ENCODE measurements at regions not wholly inside any gene's neighbourhood (a gene's known extent, or its start where the extent isn't known, plus 50 kb on each side); places are given as distances from the start of the nearest gene placed in this dataset.
"Not testable (repeated sequence)": the region's sequence is repeated elsewhere in the genome, so short reads cannot be mapped to it uniquely, and the experiment has no call there.

DNA sequence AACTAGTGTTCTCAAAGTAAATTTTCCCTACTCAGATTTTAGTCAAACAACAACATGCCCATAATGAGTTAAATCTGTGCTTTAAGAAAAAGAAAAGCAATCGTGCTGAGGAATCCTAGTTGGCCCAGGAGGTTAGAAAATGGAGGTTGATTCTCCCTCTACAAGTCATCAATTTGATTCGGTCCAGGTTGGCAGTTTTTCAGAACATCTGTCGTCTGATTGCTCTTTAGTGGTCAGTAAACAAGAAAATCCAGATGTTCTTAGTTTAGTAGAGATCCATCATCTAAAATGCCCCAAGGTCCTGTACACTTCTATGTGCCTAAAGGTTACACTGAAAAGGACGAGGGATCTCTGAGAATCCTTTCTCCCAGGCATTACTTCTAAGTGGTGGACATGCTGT lies 659.2 kb downstream of the MTRR start:
- DNase-seq (ENCODE audit: low read depth in 4 of 4, low spot score in 3 of 4): no peak

DNA sequence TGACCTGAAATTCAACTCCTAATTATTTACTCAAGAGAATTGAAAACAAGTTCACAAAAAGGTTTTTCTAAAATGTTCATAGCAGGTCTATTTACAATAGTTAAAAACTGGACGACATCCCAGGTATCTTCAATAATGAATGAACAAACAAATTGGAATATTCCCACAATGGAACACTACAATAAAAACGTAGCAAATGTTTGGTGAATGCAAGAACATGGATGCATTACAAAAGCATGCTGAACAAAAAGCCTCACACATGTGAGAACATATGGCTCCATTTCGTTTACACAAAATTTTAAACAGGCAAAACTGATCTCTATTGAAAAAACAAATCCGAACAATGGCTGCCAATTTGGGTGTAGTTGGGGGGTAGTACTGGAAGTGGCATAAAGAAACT lies 669.9 kb downstream of the MTRR start:
- no peak for DNase-seq (ENCODE audit: low read depth in 4 of 4, low spot score in 3 of 4)

DNA sequence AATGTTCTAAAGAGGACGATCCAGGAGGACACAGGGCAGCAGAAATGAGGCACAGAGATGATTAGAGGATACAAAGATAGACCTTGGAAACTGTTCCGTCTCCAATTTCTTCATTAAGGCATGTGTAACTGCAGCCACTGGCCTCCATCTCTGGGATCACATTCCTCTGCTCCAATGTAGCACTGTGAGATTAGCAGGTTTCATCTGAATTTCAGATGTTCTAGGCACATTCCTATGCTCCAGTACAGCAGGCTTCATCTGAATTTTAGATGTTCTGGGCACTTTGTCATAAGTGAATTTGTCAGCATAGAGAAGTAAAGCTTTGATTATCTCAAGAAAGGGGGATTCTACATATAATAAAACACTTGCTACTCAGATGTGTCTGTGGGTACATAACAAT lies 671.4 kb downstream of the MTRR start:
- no peak for DNase-seq (ENCODE audit: low read depth in 4 of 4, low spot score in 3 of 4)

DNA sequence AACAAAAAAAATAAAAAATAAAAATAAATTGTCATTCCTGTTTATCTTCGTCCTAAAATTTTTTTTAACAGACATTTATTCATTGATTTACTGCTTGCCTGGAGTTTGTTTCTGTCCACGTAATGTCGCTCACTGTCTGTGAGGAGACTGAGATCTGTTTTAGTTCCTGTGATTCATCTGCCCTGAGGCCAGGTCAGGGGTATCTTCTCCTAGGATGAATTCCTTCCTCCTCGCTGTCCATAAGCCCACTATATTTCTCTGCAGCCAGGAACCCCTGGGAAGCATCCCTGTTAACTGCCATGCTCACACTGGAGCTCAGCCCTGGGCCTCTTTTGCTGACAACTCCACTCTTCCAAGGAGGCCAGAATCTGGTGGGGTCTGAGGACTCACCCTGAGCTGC lies 682.0 kb downstream of the MTRR start:
- no peak for DNase-seq (ENCODE audit: low read depth in 4 of 4, low spot score in 3 of 4)

DNA sequence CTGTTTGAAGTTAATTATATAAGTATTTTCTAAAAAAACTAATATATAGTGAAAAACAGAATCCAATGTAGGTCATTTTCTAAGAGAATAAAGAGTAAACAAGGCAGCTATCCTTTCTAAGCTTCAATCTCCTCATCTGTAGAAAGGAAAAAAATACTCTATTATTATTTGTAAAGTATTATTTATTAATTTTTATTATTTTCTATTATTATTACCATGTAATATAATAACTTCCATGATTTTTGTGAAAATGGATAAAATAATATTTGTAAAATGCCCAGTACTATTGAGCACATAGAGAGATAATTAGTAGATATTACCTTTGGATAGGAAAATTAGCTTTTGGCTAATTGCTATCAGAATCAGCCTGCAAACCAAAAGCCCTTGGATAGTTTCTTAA lies 684.4 kb downstream of the MTRR start:
- DNase-seq (ENCODE audit: low read depth in 4 of 4, low spot score in 3 of 4): no peak

DNA sequence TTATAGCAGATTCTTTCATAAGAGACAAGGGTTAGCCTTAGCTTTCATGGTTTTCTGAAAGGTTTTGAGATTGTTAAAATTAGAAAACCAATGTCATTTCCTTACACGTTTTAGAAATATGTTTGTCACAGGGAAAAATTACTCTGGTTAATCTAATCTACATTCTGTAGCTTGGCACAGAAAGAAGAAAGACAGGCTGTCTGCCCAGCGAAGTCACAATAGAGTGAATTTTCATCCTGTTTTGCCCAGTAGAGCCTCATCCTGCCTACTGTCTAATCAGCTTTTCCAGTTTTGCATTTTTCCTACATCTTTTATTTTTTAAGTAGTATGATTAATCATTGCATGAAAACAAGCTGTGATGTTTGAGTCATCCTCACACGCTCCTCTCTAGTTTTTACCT lies 688.8 kb downstream of the MTRR start:
- no peak for DNase-seq (ENCODE audit: low read depth in 4 of 4, low spot score in 3 of 4)

DNA sequence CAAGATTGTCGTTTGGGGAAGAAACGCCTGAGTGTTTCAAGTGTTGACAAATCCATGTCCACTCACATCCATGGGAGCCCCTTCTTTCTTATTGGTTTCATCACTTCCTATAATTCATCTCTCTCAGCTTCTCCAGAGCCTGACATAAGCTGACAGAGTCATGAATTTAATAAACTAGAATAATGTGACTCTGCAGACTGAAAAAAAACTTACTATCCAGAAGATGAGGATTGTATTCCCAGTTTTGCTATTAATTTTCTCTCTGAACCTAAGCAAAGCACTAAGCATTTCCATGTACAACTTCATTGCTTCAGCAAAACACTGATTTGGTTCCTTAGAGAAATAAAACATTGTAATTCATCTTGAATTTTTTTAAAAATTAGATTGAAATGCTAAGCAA lies 691.8 kb downstream of the MTRR start:
- DNase-seq (ENCODE audit: low read depth in 4 of 4, low spot score in 3 of 4): no peak

DNA sequence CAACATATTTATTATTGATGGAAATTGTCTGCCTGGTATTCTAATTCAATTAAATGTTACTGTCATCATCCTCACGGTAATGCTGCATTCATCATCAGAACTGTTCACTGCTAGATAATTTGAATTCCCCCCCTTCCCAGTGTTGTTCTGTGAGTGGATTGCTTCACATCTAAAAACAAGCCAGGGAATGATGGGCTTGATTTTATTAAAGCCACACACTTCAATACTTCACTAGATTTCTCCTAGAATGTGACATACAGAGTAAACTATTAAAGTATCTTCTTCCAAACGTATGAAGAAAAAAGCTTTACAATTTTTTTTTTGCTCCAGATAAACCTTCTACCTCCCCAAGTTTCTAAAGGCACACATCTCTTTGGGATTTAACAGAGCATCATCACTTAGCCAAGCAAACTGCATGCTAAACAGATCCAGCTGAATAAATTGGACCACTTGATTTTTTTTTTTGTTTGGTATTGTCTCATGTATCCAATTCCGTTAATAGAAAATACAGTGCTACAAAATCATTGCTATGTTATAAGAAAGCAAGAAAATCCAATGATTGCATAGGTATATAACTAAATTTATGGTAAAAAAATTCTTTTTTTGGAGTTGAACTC lies 692.4 kb downstream of the MTRR start:
- DNase-seq (ENCODE audit: low read depth in 4 of 4, low spot score in 3 of 4): no peak

DNA sequence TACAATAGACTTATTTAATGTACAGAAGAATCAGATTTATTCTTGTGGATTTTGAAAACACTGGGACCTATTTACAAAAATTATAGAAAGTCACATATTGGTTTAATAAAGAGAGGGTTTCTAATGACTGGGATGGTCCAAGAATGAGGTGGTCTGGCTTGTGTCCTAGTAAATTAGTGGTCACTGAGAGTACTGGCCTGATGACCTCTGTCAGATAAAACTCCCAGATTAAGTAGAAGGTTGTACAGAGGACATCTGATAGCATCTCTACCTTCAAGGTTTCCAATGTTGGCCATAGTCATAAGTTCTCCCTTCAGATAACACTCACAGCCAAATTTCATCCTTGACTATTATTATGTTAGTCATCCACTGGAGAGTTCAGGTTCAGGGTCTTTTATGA lies 692.9 kb downstream of the MTRR start:
- DNase-seq (ENCODE audit: low read depth in 4 of 4, low spot score in 3 of 4): no peak

DNA sequence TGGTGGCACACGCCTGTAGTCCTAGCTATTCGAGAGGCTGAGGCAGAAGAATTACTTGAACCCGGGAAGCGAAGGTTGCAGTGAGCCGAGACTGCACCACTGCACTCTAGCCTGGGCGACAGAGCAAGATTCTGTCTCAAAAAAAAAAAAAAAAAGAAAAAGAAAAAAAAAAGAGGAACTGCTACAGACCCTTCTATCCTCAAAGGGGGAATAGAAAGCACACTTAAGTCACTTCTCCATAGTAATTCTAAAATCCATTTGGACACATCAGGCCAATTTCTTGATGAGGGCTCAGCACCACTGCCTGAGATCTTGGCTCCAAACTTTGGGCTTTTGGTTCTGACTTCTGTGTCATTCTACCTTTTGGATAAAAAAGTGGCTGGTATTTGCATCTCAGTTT lies 694.6 kb downstream of the MTRR start:
- not testable (repeated sequence) for DNase-seq (ENCODE audit: low read depth in 4 of 4, low spot score in 3 of 4)

DNA sequence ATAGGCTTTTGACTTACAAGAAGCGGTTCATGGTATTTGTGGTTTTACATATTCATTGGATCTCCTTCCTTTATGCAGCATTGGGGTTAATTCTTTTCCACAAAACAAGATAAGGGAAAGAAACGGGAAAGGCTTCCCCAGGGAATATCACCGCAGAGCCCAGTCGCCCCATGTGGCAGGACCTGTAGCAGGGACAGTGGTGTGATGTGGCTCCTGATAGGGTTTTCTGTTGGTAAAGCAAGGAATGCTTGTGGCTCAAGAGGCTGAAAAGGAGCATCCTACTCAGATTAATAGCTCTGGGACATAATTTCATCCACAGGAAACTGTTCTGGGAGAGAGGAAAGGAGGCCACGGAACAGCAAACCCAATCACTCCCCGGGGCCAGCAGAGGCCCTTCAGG lies 699.9 kb downstream of the MTRR start:
- DNase-seq (ENCODE audit: low read depth in 4 of 4, low spot score in 3 of 4): no peak

DNA sequence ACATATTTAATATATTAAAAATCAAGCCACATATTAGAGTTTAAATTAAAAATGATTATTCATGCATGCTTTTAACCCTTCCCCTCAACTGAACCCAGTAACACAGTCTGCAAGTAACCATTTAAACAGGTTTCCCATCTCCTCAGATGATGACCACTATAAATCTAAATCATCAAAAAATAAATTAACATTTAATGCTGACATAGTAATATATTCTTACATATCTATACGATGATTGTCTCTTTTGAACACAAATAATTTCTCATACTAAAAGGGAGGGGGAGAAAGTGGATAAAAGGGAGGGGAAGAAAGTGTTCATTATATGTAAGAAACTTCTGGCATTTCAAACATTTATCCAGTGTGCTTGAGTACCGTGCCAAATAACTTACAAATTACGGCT lies 701.6 kb downstream of the MTRR start:
- DNase-seq (ENCODE audit: low read depth in 4 of 4, low spot score in 3 of 4): no peak

DNA sequence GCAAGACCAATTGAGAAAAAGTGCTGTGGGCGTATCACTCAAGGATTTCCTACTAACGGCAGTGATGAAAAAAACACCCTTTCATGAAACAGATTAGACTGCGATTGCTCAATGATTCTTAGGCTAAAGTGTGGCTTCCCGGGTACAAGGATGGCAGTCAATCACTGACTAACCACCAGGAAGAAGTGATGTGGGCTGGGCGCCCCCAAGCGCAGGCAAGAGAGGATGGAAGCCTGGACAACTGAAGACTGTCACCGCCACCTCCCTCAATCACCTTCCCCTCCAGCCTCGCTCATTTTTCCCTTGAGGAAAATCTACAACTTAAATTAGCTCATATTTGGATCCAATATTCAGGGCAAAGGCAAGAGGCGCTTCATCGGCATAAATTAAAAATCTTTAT lies 707.2 kb downstream of the MTRR start:
- no peak for DNase-seq (ENCODE audit: low read depth in 4 of 4, low spot score in 3 of 4)

DNA sequence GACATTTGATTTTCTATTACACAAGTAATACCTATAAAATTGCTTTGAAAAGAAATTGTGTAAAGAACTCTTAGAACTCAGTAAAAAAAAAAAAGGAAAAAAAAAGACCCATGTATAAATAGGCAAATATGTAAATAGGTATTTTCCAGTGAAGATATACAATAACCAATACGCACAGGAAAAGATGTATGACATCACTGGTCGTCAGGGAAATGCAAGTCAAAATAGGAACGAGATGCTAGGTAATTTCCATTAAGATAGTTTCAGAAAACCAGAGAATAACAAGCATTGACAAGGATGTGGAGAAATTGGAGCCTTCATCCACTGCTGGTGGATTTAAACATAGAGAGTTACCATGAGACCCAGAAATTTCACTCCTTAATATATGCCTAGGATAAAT lies 708.8 kb downstream of the MTRR start:
- DNase-seq (ENCODE audit: low read depth in 4 of 4, low spot score in 3 of 4): no peak

DNA sequence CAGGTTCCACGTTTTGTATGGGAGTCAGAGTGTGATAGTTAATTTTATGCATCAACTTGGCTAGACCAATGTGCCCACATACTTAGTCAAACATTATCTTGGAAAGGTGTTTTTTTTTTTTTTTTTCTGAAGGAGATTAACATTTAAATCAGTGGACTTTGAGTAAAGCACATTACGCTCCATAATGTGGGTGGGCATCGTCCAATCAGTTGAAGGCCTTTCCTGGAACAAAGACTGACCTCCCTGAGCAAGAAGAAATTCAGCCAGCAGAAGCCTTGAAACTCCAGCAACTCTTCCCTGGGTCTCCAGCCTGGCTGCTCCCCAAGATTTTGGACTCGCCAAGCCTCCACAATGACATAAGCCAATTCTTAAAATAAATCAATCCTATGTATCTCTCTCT lies 711.4 kb downstream of the MTRR start:
- no peak for DNase-seq (ENCODE audit: low read depth in 4 of 4, low spot score in 3 of 4)

DNA sequence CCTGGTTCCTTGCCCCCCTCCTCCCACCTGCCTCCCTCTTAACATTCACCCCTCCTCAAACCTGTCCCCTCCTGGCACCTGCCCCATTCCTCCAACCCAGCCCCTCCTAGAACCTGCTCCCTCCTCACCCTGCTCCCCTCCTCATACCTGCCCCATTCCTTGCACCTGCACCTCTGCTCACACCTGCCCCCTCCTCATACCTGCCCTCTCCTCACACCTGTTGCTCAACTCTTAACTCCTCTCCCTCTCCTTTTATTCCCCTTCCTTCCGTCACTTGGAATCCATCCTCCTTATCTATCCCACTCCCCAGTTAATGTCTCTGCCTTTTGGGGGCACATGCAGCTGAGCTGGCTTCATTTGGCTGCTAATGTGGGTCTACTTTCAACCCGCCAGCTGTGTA lies 712.1 kb downstream of the MTRR start:
- DNase-seq (ENCODE audit: low read depth in 4 of 4, low spot score in 3 of 4): no peak

DNA sequence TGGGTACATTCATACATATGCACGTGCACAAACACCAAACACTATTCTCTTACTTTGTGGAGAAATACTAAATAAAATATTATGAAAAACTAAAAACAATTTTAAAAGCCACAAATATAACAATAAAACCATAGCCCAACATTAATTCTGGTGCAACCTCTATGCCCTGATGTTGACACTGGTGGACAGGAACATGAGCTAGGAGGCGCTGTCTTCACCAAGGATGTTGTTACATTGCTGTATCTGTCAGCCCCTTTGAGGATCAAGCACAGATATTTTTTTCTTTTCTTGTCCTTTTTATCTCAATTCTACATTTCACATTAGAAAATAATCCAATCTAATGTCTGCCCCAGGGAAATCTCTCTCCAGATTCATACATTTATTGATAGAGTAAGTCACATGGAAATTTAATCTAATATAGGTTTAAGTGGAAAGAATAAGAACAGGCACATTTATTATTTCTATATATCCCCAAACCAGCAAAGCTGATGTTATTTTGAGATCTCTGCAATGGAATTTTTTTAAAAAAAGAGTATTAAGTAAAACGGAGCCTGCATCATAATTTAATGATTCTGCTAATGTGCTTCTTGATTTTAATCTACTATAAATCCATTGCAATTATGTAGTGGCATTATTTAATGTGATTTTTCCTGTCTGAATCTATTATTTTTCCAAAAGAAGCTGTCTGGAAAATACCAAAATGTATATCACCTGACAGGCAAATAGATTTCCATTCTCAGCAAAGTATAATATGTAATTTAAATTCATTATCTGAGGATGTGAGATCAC lies 716.5 kb downstream of the MTRR start:
- DNase-seq (ENCODE audit: low read depth in 4 of 4, low spot score in 3 of 4): no peak

DNA sequence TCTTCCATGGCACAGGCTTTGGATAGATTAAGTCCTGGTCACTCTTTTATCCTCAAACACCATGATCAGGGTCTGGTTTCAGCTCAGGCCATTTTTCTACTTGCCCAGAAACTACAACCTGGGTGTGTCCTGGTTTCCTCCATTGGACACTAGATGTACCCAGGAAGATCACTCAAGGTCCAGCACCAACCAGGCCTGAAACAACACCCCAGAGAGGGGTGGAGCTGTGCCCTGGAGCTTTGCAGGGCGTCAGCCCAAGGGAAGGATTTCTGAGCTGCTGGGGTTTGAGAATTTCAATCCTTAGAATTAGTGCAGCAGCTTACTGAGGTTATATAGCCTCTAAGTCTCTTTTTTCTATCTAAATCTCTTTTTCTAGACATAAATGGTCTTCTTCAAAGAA lies 722.0 kb downstream of the MTRR start:
- no peak for DNase-seq (ENCODE audit: low read depth in 4 of 4, low spot score in 3 of 4)

DNA sequence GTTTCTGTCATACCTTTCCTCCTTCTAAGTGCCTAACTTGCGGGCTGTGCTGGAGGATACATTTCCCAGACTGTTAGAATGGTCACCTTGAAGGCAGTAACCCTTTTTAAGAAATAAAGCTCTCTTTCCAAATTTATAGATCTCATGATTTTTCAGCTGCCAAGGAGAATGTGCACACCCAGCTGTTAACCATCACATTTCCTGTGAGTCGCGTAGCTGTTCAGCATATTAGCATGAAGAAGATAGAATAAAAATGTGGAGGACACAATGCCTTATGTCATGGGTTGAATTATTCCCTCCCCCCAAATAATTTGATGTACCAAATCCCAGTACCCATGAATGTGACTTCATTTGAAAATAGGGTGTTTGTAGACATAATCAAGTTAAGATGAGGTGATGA lies 729.4 kb downstream of the MTRR start:
- DNase-seq (ENCODE audit: low read depth in 4 of 4, low spot score in 3 of 4): no peak

DNA sequence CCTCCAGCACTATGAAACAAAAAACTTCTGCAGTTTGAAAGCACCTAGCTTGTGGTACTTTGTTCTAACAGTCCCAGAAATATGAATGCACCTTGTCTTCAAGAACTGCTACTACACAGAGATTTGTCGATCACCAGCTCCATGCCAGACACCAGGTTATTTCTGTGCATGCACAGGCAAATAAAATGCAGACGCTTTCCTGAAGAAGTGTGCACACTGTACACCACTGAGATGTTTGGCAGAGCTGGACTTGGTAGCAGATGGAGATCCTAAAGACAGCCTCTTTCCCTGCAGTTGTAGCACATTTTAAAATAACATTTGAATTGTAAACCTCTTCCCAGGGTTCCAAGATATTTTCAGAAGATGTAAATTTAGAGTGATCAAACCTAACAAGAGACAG lies 730.0 kb downstream of the MTRR start:
- no peak for DNase-seq (ENCODE audit: low read depth in 4 of 4, low spot score in 3 of 4)

DNA sequence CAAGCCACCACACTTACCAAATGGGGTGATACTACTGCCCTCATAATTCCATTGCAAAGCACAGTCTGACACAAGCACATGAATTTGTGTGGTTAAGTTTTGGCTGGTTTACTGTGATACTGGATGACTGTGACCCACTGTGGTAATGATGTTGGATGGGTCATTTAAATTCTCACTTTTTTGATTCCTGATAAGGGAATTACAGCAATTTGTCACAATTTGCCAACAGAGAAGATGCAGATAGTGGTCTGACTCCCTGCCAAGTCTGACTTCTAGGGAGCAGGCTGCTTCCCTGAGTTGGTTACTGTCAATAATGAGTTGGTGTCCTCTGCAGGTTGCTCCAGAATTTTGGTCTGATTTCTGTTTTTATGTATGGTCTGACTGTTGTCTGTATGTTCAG lies 731.9 kb downstream of the MTRR start:
- no peak for DNase-seq (ENCODE audit: low read depth in 4 of 4, low spot score in 3 of 4)

DNA sequence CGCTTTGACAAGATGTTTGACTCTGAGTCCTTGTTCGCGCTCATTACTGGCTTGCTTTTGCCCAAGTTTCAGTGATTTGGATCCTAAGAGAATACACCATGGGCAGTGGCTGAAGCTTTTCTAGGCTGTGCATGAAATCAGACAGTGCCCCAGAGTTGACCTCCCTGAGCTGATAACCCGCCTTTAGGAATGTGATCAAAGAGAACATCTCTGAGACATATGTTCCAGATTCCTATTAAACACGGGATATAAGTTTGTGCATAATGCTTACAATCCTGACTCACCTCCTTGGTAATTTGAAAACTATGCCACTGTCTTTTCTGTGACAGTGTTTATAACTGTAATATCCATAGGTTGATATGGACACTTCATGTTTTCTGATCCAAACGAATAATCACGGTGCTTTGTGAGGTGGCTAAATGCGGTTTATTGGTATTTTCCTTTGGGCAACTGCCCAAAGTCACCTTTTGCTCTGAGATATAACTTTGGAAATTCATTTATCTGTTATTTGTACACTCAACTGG lies 732.9 kb downstream of the MTRR start:
- no peak for DNase-seq (ENCODE audit: low read depth in 4 of 4, low spot score in 3 of 4)

DNA sequence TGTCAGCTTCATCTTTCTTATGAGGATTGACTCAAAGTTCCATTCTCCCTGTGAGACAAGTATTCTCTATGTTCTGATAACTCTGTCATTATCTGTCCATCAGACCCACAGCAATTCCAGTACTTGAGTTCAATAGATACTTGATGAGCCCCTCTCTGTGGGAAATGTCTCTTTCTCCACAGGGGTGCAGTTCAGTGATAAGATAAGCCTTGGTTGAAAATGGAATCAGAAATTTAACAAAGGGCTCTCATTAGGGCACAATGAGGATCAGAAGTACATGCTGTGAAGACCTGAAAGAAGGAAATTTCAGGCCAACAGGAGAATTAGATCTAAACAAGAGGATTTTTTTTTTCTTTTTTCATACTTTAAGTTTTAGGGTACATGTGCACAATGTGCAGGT lies 737.3 kb downstream of the MTRR start:
- no peak for DNase-seq (ENCODE audit: low read depth in 4 of 4, low spot score in 3 of 4)
